CD4-positive, alpha-beta memory T cell (primary cell): ENCODE measurements at regions not wholly inside any gene's neighbourhood (a gene's known extent, or its start where the extent isn't known, plus 50 kb on each side); places are given as distances from the start of the nearest gene placed in this dataset.

Source experiments
- CTCF ChIA-PET: fragments of 350-600 bp; sonication (Branson Sonifier 250); formaldehyde crosslinking; loops from one replicate; lab custom pipeline; 2021; ENCODE audit warnings: inconsistent platforms; ENCODE audit not compliant: partially characterized antibody; lab: Charles Lee
- POLR2A ChIA-PET: fragments of 350-600 bp; sonication (Branson Sonifier 250); formaldehyde crosslinking; loops from one replicate; lab custom pipeline; 2021; ENCODE audit not compliant: partially characterized antibody; lab: Charles Lee
- DNase-seq, 5 donors: peaks; one replicate each; pipeline versions ENCODE4 v3.0.0 to v3.0.0-alpha.2; 2020 to 2022; ENCODE audit warnings: mixed read lengths in 1 of 5
- H3K27ac ChIP-seq: one replicate; pipeline ENCODE4 v1.7.0; 2013; ENCODE audit warnings: low read depth, low read length
- H3K27me3 ChIP-seq: 2 replicates; pipeline ENCODE4 v1.7.0; 2013; ENCODE audit warnings: mild to moderate bottlenecking, low read length, moderate library complexity; ENCODE audit not compliant: insufficient read depth
- H3K36me3 ChIP-seq: 2 replicates; pipeline ENCODE4 v1.7.0; 2013; ENCODE audit warnings: mild to moderate bottlenecking, low read length, moderate library complexity; ENCODE audit not compliant: insufficient read depth
- H3K4me1 ChIP-seq: 2 replicates; pipeline ENCODE4 v1.7.0; 2013; ENCODE audit warnings: mild to moderate bottlenecking, low read length, moderate library complexity; ENCODE audit not compliant: insufficient read depth
- H3K4me3 ChIP-seq, 2 donors: one replicate each; pipeline ENCODE4 v1.7.0; 2013; ENCODE audit warnings: low read length in 2 of 2, mild to moderate bottlenecking in 1 of 2
- H3K9me3 ChIP-seq, 2 donors: one replicate each; pipeline ENCODE4 v1.7.0; 2013; ENCODE audit warnings: low read length in 2 of 2, control low read depth in 1 of 2; ENCODE audit not compliant: control insufficient read depth in 1 of 2
- H3K27ac Mint-ChIP-seq, 7 donors: one replicate each; pipeline ENCODE4 v1.8.0; 2020 to 2021; ENCODE audit warnings: mixed read lengths in 7 of 7, mild to moderate bottlenecking in 6 of 7, inconsistent platforms in 3 of 7, moderate library complexity in 3 of 7
- H3K27me3 Mint-ChIP-seq, 2 donors: one replicate each; pipeline ENCODE4 v1.8.0; 2020 to 2021; ENCODE audit warnings: mixed read lengths in 2 of 2
- H3K36me3 Mint-ChIP-seq, 2 donors: one replicate each; pipeline ENCODE4 v1.8.0; 2020 to 2021; ENCODE audit warnings: mixed read lengths in 2 of 2, inconsistent platforms in 1 of 2, mild to moderate bottlenecking in 1 of 2
- H3K4me1 Mint-ChIP-seq, 4 donors: one replicate each; pipeline ENCODE4 v1.8.0; 2020 to 2021; ENCODE audit warnings: mixed read lengths in 4 of 4, mild to moderate bottlenecking in 1 of 4
- H3K4me3 Mint-ChIP-seq, 8 donors: one replicate each; pipeline ENCODE4 v1.8.0; 2020 to 2021; ENCODE audit warnings: mixed read lengths in 8 of 8, mild to moderate bottlenecking in 7 of 8, moderate library complexity in 6 of 8, inconsistent platforms in 3 of 8
- H3K9me3 Mint-ChIP-seq, 8 donors: one replicate each; pipeline ENCODE4 v1.8.0; 2020 to 2021; ENCODE audit warnings: mixed read lengths in 8 of 8, mild to moderate bottlenecking in 5 of 8, inconsistent platforms in 3 of 8, moderate library complexity in 1 of 8
- intact Hi-C: fragments of 100-400 bp; cut with micrococcal nuclease; formaldehyde crosslinking; loops from one replicate; pipeline ENCODE4 v1.15.1; 2023

- Histone ChIP-seq H3K36me3 (no peaks in the 10 kb centered on the region), H3K4me1 (no peaks in the 10 kb centered on the region), H3K27me3 (no peaks in the 10 kb centered on the region), H3K27ac (no peak overlapping the region), H3K4me3 (no peak overlapping the region), H3K9me3 (no peaks in the 10 kb centered on the region)
- POLR2A ChIA-PET, result no interaction called here
- H3K27me3 Mint-ChIP-seq, result no peaks in the 10 kb centered on the region
- intact Hi-C loops, result no loop called here
- H3K4me1 Mint-ChIP-seq, result no peaks in the 10 kb centered on the region
- CTCF ChIA-PET, result no interaction called here
- no peaks in the 10 kb centered on the region for H3K36me3 Mint-ChIP-seq
- no peak for DNase-seq
- no peak overlapping the region for H3K27ac Mint-ChIP-seq
- no peak overlapping the region for H3K4me3 Mint-ChIP-seq
- peaks cover under 1 to 12% (median 8%) of the 10 kb centered on the region in 8 donors for H3K9me3 Mint-ChIP-seq
These were observed 413.5 kb upstream of the SEL1L start for GRCh38 chr14:81946834-81947798.

DNA sequence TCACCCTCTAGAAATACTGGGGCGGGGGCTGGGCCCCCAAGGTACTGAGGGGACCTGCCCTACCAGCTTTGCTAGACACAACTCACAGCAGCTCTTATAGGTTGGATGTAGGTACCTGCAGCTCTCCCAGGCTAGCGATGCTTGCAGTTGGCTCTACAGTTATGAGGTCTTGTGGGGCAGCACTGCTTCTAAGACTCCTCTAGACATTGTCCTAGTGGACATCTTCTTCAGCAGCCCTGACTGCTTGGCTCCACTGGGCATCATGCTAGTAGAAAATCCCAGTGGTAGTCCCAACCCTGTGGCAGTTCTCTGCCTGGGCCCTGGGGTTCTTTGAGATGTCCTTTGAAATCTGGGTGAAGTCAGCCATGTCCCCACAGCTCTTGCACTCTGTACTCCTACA, 419.3 kb upstream of the SEL1L start:
- Histone ChIP-seq H3K36me3 (no peaks in the 10 kb centered on the region), H3K27ac (no peak overlapping the region), H3K4me1 (no peaks in the 10 kb centered on the region), H3K9me3 (peaks cover 0 to 4% of the 10 kb centered on the region in 2 donors), H3K4me3 (no peak overlapping the region), H3K27me3 (no peaks in the 10 kb centered on the region)
- no peaks in the 10 kb centered on the region for H3K4me1 Mint-ChIP-seq
- no peaks in the 10 kb centered on the region for H3K27me3 Mint-ChIP-seq
- H3K36me3 Mint-ChIP-seq, result no peaks in the 10 kb centered on the region
- no peak overlapping the region for H3K4me3 Mint-ChIP-seq
- no peak overlapping the region for H3K27ac Mint-ChIP-seq
- H3K9me3 Mint-ChIP-seq, result peaks cover 0 to 9% (median 2%) of the 10 kb centered on the region in 8 donors
- ChIA-PET POLR2A (no interaction called here), CTCF (no interaction called here)
- intact Hi-C loops, result no loop called here
- DNase-seq, result no peak

DNA sequence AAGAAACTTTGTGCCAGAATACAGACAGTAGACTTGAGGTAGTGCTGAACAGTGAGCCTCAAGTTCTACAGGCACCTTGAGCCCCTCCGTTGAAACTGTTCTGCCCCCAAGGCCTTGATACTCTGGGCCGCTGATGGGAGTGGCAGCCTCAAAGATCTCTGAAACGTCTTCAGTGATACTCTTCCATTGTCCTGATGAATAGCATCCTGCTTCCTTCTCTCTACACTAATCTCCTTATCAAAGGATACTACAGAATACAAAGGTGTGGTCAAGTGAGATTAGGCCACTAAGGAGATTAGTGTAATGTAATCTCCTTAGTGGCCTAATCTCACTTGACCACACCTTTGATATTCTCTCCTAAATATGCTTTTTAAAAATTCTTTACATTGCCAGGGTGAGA, 419.8 kb upstream of the SEL1L start:
- Mint-ChIP-seq H3K36me3 (no peaks in the 10 kb centered on the region), H3K27me3 (no peaks in the 10 kb centered on the region), H3K9me3 (peaks cover 0 to 9% (median 2%) of the 10 kb centered on the region in 8 donors), H3K4me3 (no peak overlapping the region), H3K27ac (no peak overlapping the region), H3K4me1 (no peaks in the 10 kb centered on the region)
- no peak overlapping the region for H3K27ac ChIP-seq
- intact Hi-C loops, result no loop called here
- peaks cover 0 to 4% of the 10 kb centered on the region in 2 donors for H3K9me3 ChIP-seq
- no peaks in the 10 kb centered on the region for H3K27me3 ChIP-seq
- ChIA-PET POLR2A (no interaction called here), CTCF (no interaction called here)
- H3K4me3 ChIP-seq, result no peak overlapping the region
- DNase-seq, result no peak
- no peaks in the 10 kb centered on the region for H3K36me3 ChIP-seq
- no peaks in the 10 kb centered on the region for H3K4me1 ChIP-seq

DNA sequence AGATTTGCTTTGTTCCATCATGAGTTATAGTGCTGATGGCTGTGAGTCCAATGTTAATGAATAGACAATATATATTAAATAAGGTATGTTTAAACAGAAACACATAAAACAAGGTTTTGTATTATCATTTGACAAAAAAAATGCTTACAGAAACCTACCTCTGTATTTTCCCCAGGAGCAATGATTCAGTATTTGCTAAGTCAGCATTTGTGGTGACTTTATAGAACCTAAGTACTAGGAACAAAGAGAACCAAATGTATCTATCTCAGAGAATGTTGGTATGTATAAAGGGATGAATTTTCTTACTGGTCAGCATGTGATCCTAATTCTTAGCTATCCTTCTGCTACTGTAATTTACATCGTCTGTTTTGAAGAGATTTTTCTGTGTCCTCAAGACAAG, 421.5 kb upstream of the SEL1L start:
- Mint-ChIP-seq H3K9me3 (peaks cover 0 to 5% (median 2%) of the 10 kb centered on the region in 8 donors), H3K27me3 (no peaks in the 10 kb centered on the region), H3K36me3 (no peaks in the 10 kb centered on the region), H3K27ac (no peak overlapping the region), H3K4me3 (no peak overlapping the region), H3K4me1 (no peaks in the 10 kb centered on the region)
- no peaks in the 10 kb centered on the region for H3K36me3 ChIP-seq
- no peak for DNase-seq
- peaks cover 0 to 4% of the 10 kb centered on the region in 2 donors for H3K9me3 ChIP-seq
- H3K4me3 ChIP-seq, result no peak overlapping the region
- POLR2A ChIA-PET, result no interaction called here
- no peak overlapping the region for H3K27ac ChIP-seq
- CTCF ChIA-PET, result no interaction called here
- H3K27me3 ChIP-seq, result no peaks in the 10 kb centered on the region
- H3K4me1 ChIP-seq, result no peaks in the 10 kb centered on the region
- intact Hi-C loops, result no loop called here

DNA sequence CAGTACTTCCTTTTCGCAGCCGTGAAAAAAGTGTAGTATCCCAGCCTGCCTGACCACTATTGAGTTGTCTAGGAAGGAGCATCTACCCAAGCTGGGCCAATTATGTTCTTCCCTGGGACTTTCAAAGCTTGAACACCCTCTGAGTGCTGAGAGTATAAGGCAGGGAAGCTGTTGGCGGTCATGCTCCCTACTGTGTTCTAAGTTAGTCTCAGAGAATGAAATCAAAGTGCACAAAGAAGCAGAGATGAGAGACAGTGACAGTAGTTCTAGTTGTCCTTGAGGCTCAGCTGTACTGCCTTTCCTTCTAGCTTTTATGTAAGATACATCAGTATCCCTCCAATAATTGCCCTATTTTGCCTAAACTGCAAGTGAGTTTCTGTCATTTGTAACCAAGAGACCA, 427.1 kb upstream of the SEL1L start:
- DNase-seq, result no peak
- ChIA-PET POLR2A (no interaction called here), CTCF (no interaction called here)
- no peak overlapping the region for H3K4me3 ChIP-seq
- no peak overlapping the region for H3K27ac ChIP-seq
- H3K36me3 Mint-ChIP-seq, result no peaks in the 10 kb centered on the region
- no peaks in the 10 kb centered on the region for H3K4me1 ChIP-seq
- H3K4me1 Mint-ChIP-seq, result no peaks in the 10 kb centered on the region
- no peak overlapping the region for H3K4me3 Mint-ChIP-seq
- no peaks in the 10 kb centered on the region for H3K27me3 Mint-ChIP-seq
- H3K36me3 ChIP-seq, result no peaks in the 10 kb centered on the region
- intact Hi-C loops, result no loop called here
- H3K9me3 Mint-ChIP-seq, result peaks cover 0 to 9% (median under 1%) of the 10 kb centered on the region in 8 donors
- H3K9me3 ChIP-seq, result no peaks in the 10 kb centered on the region
- no peaks in the 10 kb centered on the region for H3K27me3 ChIP-seq
- no peak overlapping the region for H3K27ac Mint-ChIP-seq

DNA sequence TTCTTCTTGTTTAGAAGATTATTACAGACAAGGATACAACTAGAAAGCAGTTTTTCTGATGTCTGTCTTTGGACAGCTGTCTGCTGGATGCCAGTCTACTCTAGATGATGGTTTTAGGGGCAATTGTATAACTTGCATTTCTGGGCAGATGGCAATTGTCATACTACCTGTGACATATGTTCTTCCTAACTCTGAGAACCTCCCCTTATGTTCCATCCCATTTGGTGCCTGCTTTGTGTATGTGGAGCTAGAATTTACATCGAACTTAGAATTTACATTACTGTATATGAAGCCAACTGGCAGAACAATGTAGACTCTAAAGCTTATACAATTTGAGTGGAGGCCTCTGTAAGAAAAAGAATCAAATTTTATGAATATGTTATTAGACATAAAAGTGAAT, 430.2 kb upstream of the SEL1L start:
- intact Hi-C loops, result no loop called here
- no peak for DNase-seq
- Histone ChIP-seq H3K27me3 (no peaks in the 10 kb centered on the region), H3K9me3 (peaks cover 0 to under 1% of the 10 kb centered on the region in 2 donors), H3K36me3 (no peaks in the 10 kb centered on the region), H3K4me3 (no peak overlapping the region), H3K27ac (no peak overlapping the region), H3K4me1 (no peaks in the 10 kb centered on the region)
- Mint-ChIP-seq H3K4me1 (no peaks in the 10 kb centered on the region), H3K27ac (no peak overlapping the region), H3K9me3 (peaks cover 0 to 28% (median 5%) of the 10 kb centered on the region in 8 donors), H3K36me3 (no peaks in the 10 kb centered on the region), H3K27me3 (no peaks in the 10 kb centered on the region), H3K4me3 (no peak overlapping the region)
- ChIA-PET POLR2A (no interaction called here), CTCF (no interaction called here)

GRCh38 chr14:81970307-81970706, 436.7 kb upstream of the SEL1L start:
- H3K4me3 Mint-ChIP-seq, result no peak overlapping the region
- ChIA-PET POLR2A (no interaction called here), CTCF (no interaction called here)
- Histone ChIP-seq H3K9me3 (peaks cover 0 to 4% of the 10 kb centered on the region in 2 donors), H3K27ac (no peak overlapping the region), H3K4me3 (no peak overlapping the region), H3K27me3 (no peaks in the 10 kb centered on the region), H3K4me1 (no peaks in the 10 kb centered on the region), H3K36me3 (no peaks in the 10 kb centered on the region)
- H3K27ac Mint-ChIP-seq, result no peak overlapping the region
- peaks cover 0 to 53% (median 8%) of the 10 kb centered on the region in 8 donors for H3K9me3 Mint-ChIP-seq
- DNase-seq, result no peak
- H3K36me3 Mint-ChIP-seq, result no peaks in the 10 kb centered on the region
- intact Hi-C loops, result no loop called here
- no peaks in the 10 kb centered on the region for H3K4me1 Mint-ChIP-seq
- H3K27me3 Mint-ChIP-seq, result no peaks in the 10 kb centered on the region
